H9 (cell line): ENCODE measurements at regions not wholly inside any gene's neighbourhood (a gene's known extent, or its start where the extent isn't known, plus 50 kb on each side); places are given as distances from the start of the nearest gene placed in this dataset.
A peak's percentile ranks its signal among the peaks of the same experiment; 100 is the strongest.

Experiments used
- DNase-seq: peaks from one replicate; pipeline ENCODE4 v3.0.0-alpha.2; 2017
- H2AFZ ChIP-seq: one replicate; pipeline ENCODE4 v1.6.1; 2013; ENCODE audit warnings: mild to moderate bottlenecking, low read length, control low read depth, moderate library complexity
- H2AK5ac ChIP-seq: 2 replicates; pipeline ENCODE4 v1.6.1; 2013; ENCODE audit warnings: low read length, control low read depth, mixed read lengths; ENCODE audit not compliant: insufficient read length
- H2BK120ac ChIP-seq: one replicate; pipeline ENCODE4 v1.6.1; 2013; ENCODE audit warnings: low read depth, mild to moderate bottlenecking, low read length, control low read depth, inconsistent platforms; ENCODE audit not compliant: poor library complexity, severe bottlenecking
- H2BK12ac ChIP-seq: 2 replicates; pipeline ENCODE4 v1.6.1; 2013; ENCODE audit warnings: low read length, control low read depth, mixed read lengths, low read depth; ENCODE audit not compliant: insufficient read length
- H2BK15ac ChIP-seq: 2 replicates; pipeline ENCODE4 v1.6.1; 2013; ENCODE audit warnings: low read depth, low read length, control low read depth
- H2BK20ac ChIP-seq: one replicate; pipeline ENCODE4 v1.6.1; 2013; ENCODE audit warnings: low read depth, mild to moderate bottlenecking, low read length, control low read depth, inconsistent platforms; ENCODE audit not compliant: poor library complexity, severe bottlenecking
- H2BK5ac ChIP-seq: 2 replicates; pipeline ENCODE4 v1.6.1; 2013; ENCODE audit warnings: low read length, control low read depth, mixed read lengths; ENCODE audit not compliant: insufficient read length
- H3K14ac ChIP-seq: 2 replicates; pipeline ENCODE4 v1.6.1; 2013; ENCODE audit warnings: low read length, control low read depth; ENCODE audit not compliant: insufficient read depth
- H3K18ac ChIP-seq: 2 replicates; pipeline ENCODE4 v1.6.1; 2013; ENCODE audit warnings: low read depth, mild to moderate bottlenecking, mixed read lengths, low read length, control low read depth; ENCODE audit not compliant: insufficient read length
- H3K23ac ChIP-seq: 2 replicates; pipeline ENCODE4 v1.6.1; 2013; ENCODE audit warnings: low read length, control low read depth, mixed read lengths, low read depth; ENCODE audit not compliant: insufficient read length
- H3K23me2 ChIP-seq: 2 replicates; pipeline ENCODE4 v1.6.1; 2013; ENCODE audit warnings: low read depth, mild to moderate bottlenecking, mixed read lengths, low read length, control low read depth; ENCODE audit not compliant: insufficient read length, poor library complexity, severe bottlenecking
- H3K27ac ChIP-seq: 2 replicates; pipeline ENCODE4 v1.5.1; 2013; ENCODE audit warnings: low read length, control low read depth, mixed read lengths, low read depth; ENCODE audit not compliant: insufficient read length
- H3K27me3 ChIP-seq: 2 replicates; pipeline ENCODE4 v1.6.1; 2013; ENCODE audit warnings: low read length, control low read depth, inconsistent platforms; ENCODE audit not compliant: insufficient read depth
- H3K4ac ChIP-seq: 2 replicates; pipeline ENCODE4 v1.6.1; 2013; ENCODE audit warnings: low read depth, mild to moderate bottlenecking, control low read depth, inconsistent platforms, low read length, moderate library complexity
- H3K4me1 ChIP-seq: 2 replicates; pipeline ENCODE4 v1.6.1; 2013; ENCODE audit warnings: low read length, control low read depth, inconsistent platforms; ENCODE audit not compliant: insufficient read depth
- H3K4me2 ChIP-seq: 2 replicates; pipeline ENCODE4 v1.6.1; 2013; ENCODE audit warnings: low read length, control low read depth, mixed read lengths; ENCODE audit not compliant: insufficient read length, insufficient read depth
- H3K56ac ChIP-seq: 2 replicates; pipeline ENCODE4 v1.6.1; 2013; ENCODE audit warnings: low read depth, mild to moderate bottlenecking, mixed read lengths, low read length, control low read depth; ENCODE audit not compliant: insufficient read length
- H3K79me1 ChIP-seq: 2 replicates; pipeline ENCODE4 v1.6.1; 2013; ENCODE audit warnings: low read depth, mild to moderate bottlenecking, moderate library complexity, low read length, control low read depth, inconsistent platforms; ENCODE audit not compliant: insufficient read depth, poor library complexity, severe bottlenecking
- H3K79me2 ChIP-seq: 2 replicates; pipeline ENCODE4 v1.6.1; 2013; ENCODE audit warnings: low read length, control low read depth, inconsistent platforms; ENCODE audit not compliant: insufficient read depth
- H3K9ac ChIP-seq: 2 replicates; pipeline ENCODE4 v1.6.1; 2013; ENCODE audit warnings: low read length, control low read depth, mixed read lengths; ENCODE audit not compliant: insufficient read length; ENCODE audit errors: extremely low read depth
- H3K9me3 ChIP-seq: one replicate; pipeline ENCODE4 v1.6.1; 2013; ENCODE audit warnings: low read depth, low read length, inconsistent platforms; ENCODE audit not compliant: control insufficient read depth
- H3T11ph ChIP-seq: one replicate; pipeline ENCODE4 v1.6.1; 2013; ENCODE audit warnings: mild to moderate bottlenecking, low read length, control low read depth, inconsistent platforms
- H4K20me1 ChIP-seq: one replicate; pipeline ENCODE4 v1.6.1; 2013; ENCODE audit not compliant: control insufficient read depth, insufficient read length, insufficient read depth
- H4K5ac ChIP-seq: 2 replicates; pipeline ENCODE4 v1.6.1; 2013; ENCODE audit warnings: low read depth, mild to moderate bottlenecking, mixed read lengths, low read length, control low read depth; ENCODE audit not compliant: insufficient read length
- H4K8ac ChIP-seq: replicated peaks from 2 replicates; pipeline ENCODE4 v1.6.1; 2013; ENCODE audit warnings: low read length, control low read depth, mixed read lengths, low read depth; ENCODE audit not compliant: insufficient read length
- H4K91ac ChIP-seq: 2 replicates; pipeline ENCODE4 v1.6.1; 2013; ENCODE audit warnings: low read depth, mild to moderate bottlenecking, moderate library complexity, mixed read lengths, low read length, control low read depth; ENCODE audit not compliant: insufficient read length
- H3K27ac Mint-ChIP-seq, 3 experiments: 2 replicates in 2 of 3; 3 replicates in 1 of 3; pipeline ENCODE4 v1.8.0; 2020 to 2021; ENCODE audit warnings: mixed read lengths in 3 of 3, mild to moderate bottlenecking in 1 of 3, moderate library complexity in 1 of 3
- H3K27me3 Mint-ChIP-seq: 2 replicates; pipeline ENCODE4 v1.8.0; 2021; ENCODE audit warnings: low read depth, mild to moderate bottlenecking, moderate library complexity, mixed read lengths
- H3K36me3 Mint-ChIP-seq, 3 experiments: 2 replicates in 2 of 3; 3 replicates in 1 of 3; pipeline ENCODE4 v1.8.0; 2020 to 2021; ENCODE audit warnings: low read depth in 3 of 3, mixed read lengths in 3 of 3; ENCODE audit not compliant: insufficient read depth in 1 of 3
- H3K4me1 Mint-ChIP-seq, 2 experiments: 2 replicates each; pipeline ENCODE4 v1.8.0; 2020; ENCODE audit warnings: mixed read lengths in 2 of 2
- H3K4me3 Mint-ChIP-seq, 2 experiments: 2 replicates in 1 of 2; 3 replicates in 1 of 2; pipeline ENCODE4 v1.8.0; 2020 to 2021; ENCODE audit warnings: mild to moderate bottlenecking in 2 of 2, mixed read lengths in 2 of 2, moderate library complexity in 1 of 2
- H3K9me3 Mint-ChIP-seq, 2 experiments: 2 replicates in 1 of 2; 3 replicates in 1 of 2; pipeline ENCODE4 v1.8.0; 2020; ENCODE audit warnings: mild to moderate bottlenecking in 2 of 2, mixed read lengths in 2 of 2, moderate library complexity in 1 of 2
- CTCF ChIP-seq: fragments of 200-600 bp; sonication (generic); conservative IDR thresholded peaks from 3 replicates; pipeline ENCODE4 v1.8.0; 2021; ENCODE audit warnings: antibody characterized with exemption, mild to moderate bottlenecking
- whole genome bisulfite sequencing: extraction: QIAGEN DNeasy Blood & Tissue Kit; methylation state at CpG from one replicate; pipeline ENCODE4 v1.1.7; 2013; ENCODE audit warnings: missing lambda C conversion rate, low lambda C conversion rate, mixed read lengths; ENCODE audit not compliant: insufficient read length; ENCODE audit errors: extremely low coverage; 5-methylcytosine and 5-hydroxymethylcytosine counted together

GRCh38 chr16:60905811-60906210 is 1130.4 kb downstream of the CDH8 start:
- Histone ChIP-seq H2AK5ac (no peak overlapping the region), H4K5ac (no peak overlapping the region), H4K20me1 (no peaks in the 10 kb centered on the region), H2BK12ac (no peak overlapping the region), H3K23ac (no peak overlapping the region), H2BK120ac (no peak overlapping the region), H2AFZ (no peak overlapping the region), H4K91ac (no peak overlapping the region), H3K27ac (no peak overlapping the region), H3K14ac (no peak overlapping the region), H2BK15ac (no peak overlapping the region), H3K4me2 (no peak overlapping the region), H3T11ph (no peak overlapping the region), H3K79me2 (no peaks in the 10 kb centered on the region), H3K9me3 (no peaks in the 10 kb centered on the region), H3K27me3 (no peaks in the 10 kb centered on the region), H4K8ac (no peak overlapping the region), H2BK5ac (no peak overlapping the region), H3K4ac (no peak overlapping the region), H3K18ac (no peak overlapping the region), H2BK20ac (no peak overlapping the region), H3K9ac (no peak overlapping the region), H3K56ac (no peak overlapping the region), H3K4me1 (peaks cover 2% of the 10 kb centered on the region; the same call in 1 of the 2 replicates), H3K23me2 (no peaks in the 10 kb centered on the region), H3K79me1 (no peaks in the 10 kb centered on the region)
- TF ChIP-seq CTCF = no peak
- Mint-ChIP-seq H3K4me3 (no peak overlapping the region), H3K27ac (peak overlapping the region in 1 of 3 experiments; percentile 41; a peak in 1 of 7 replicates), H3K4me1 (peaks cover 10 to 13% of the 10 kb centered on the region in 2 experiments), H3K36me3 (no peaks in the 10 kb centered on the region), H3K27me3 (no peaks in the 10 kb centered on the region), H3K9me3 (no peaks in the 10 kb centered on the region)
- no CpG with 5 or more reads among the region's 4 CpGs for WGBS
- DNase-seq = no peak
